ENCODE measurements at regions not wholly inside any gene's neighbourhood (a gene's known extent, or its start where the extent isn't known, plus 50 kb on each side); places are given as distances from the start of the nearest gene placed in this dataset.

DNA sequence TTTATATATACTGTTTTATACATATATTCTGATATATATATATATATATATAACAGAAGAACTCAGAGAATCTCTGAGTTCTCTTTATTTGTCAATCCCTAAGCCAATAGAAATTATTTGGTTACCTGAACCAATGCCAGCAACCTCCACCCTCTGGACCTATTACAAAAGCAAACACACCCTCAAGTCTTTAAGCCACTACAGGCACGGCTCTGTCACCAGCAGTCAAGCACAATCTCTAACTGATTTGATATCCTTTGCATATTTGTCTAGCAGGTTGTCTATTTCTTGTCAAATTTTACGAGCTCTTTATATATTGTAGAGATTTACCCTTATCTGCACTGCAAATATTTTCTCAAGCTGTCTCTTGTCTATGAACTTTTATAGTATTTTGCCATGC lies 66.6 kb upstream of the TOPAZ1 start:
- TF ChIP-seq, protein P1, sequence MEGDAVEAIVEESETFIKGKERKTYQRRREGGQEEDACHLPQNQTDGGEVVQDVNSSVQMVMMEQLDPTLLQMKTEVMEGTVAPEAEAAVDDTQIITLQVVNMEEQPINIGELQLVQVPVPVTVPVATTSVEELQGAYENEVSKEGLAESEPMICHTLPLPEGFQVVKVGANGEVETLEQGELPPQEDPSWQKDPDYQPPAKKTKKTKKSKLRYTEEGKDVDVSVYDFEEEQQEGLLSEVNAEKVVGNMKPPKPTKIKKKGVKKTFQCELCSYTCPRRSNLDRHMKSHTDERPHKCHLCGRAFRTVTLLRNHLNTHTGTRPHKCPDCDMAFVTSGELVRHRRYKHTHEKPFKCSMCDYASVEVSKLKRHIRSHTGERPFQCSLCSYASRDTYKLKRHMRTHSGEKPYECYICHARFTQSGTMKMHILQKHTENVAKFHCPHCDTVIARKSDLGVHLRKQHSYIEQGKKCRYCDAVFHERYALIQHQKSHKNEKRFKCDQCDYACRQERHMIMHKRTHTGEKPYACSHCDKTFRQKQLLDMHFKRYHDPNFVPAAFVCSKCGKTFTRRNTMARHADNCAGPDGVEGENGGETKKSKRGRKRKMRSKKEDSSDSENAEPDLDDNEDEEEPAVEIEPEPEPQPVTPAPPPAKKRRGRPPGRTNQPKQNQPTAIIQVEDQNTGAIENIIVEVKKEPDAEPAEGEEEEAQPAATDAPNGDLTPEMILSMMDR (conservative IDR thresholded peaks at IDR 0.05; ENCODE audit: low read depth in 2 of 2) = no peak
- TF ChIP-seq EZH2phosphoT487 (IDR thresholded peaks at IDR 0.05; ENCODE audit: unreplicated experiment) = no peak
- TF ChIP-seq EZH2 (IDR thresholded peaks at IDR 0.05; ENCODE audit: low read depth, unreplicated experiment) = no peak
- TF ChIP-seq, protein P2, sequence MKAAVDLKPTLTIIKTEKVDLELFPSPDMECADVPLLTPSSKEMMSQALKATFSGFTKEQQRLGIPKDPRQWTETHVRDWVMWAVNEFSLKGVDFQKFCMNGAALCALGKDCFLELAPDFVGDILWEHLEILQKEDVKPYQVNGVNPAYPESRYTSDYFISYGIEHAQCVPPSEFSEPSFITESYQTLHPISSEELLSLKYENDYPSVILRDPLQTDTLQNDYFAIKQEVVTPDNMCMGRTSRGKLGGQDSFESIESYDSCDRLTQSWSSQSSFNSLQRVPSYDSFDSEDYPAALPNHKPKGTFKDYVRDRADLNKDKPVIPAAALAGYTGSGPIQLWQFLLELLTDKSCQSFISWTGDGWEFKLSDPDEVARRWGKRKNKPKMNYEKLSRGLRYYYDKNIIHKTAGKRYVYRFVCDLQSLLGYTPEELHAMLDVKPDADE (IDR thresholded peaks at IDR 0.05) = no peak
- TF ChIP-seq, protein P3, sequence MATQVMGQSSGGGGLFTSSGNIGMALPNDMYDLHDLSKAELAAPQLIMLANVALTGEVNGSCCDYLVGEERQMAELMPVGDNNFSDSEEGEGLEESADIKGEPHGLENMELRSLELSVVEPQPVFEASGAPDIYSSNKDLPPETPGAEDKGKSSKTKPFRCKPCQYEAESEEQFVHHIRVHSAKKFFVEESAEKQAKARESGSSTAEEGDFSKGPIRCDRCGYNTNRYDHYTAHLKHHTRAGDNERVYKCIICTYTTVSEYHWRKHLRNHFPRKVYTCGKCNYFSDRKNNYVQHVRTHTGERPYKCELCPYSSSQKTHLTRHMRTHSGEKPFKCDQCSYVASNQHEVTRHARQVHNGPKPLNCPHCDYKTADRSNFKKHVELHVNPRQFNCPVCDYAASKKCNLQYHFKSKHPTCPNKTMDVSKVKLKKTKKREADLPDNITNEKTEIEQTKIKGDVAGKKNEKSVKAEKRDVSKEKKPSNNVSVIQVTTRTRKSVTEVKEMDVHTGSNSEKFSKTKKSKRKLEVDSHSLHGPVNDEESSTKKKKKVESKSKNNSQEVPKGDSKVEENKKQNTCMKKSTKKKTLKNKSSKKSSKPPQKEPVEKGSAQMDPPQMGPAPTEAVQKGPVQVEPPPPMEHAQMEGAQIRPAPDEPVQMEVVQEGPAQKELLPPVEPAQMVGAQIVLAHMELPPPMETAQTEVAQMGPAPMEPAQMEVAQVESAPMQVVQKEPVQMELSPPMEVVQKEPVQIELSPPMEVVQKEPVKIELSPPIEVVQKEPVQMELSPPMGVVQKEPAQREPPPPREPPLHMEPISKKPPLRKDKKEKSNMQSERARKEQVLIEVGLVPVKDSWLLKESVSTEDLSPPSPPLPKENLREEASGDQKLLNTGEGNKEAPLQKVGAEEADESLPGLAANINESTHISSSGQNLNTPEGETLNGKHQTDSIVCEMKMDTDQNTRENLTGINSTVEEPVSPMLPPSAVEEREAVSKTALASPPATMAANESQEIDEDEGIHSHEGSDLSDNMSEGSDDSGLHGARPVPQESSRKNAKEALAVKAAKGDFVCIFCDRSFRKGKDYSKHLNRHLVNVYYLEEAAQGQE (IDR thresholded peaks at IDR 0.05; ENCODE audit: unreplicated experiment) = no peak
- no peak for TF ChIP-seq POLR2AphosphoS5 (IDR thresholded peaks at IDR 0.05; ENCODE audit: low read depth)
- no peak for TF ChIP-seq STAT1 (IDR thresholded peaks at IDR 0.05; ENCODE audit: unreplicated experiment)
- TF ChIP-seq CREB1 (CRISPR knock-in tag; IDR thresholded peaks at IDR 0.05; ENCODE audit: low read depth) = no peak
- no peak for TF ChIP-seq ZNF114 (CRISPR knock-in tag; IDR thresholded peaks at IDR 0.05)
- no peak for TF ChIP-seq JUNB (IDR thresholded peaks at IDR 0.05; ENCODE audit: unreplicated experiment)
